Transverse colon (tissue), 4 donors: ENCODE measurements at regions not wholly inside any gene's neighbourhood (a gene's known extent, or its start where the extent isn't known, plus 50 kb on each side); places are given as distances from the start of the nearest gene placed in this dataset.
A peak's percentile ranks its signal among the peaks of the same experiment; 100 is the strongest.

Experiments
- DNase-seq: peaks from one replicate; pipeline ENCODE4 v3.0.0-alpha.2; 2019
- H3K27ac ChIP-seq, 4 donors: fragments of 200-600 bp; sonication (generic); 2 replicates each; pipeline ENCODE4 v1.5.1; 2016 to 2018; ENCODE audit warnings: inconsistent platforms in 4 of 4
- H3K27me3 ChIP-seq: fragments of 200-600 bp; sonication (generic); 2 replicates; pipeline ENCODE4 v1.5.1; 2017; ENCODE audit warnings: inconsistent platforms
- H3K36me3 ChIP-seq, 4 donors: fragments of 200-600 bp; sonication (generic); 2 replicates each; pipeline ENCODE4 v1.5.1; 2017 to 2019; ENCODE audit warnings: inconsistent platforms in 4 of 4
- H3K4me1 ChIP-seq, 4 donors: fragments of 200-600 bp; sonication (generic); 2 replicates each; pipeline ENCODE4 v1.5.1; 2017 to 2020; ENCODE audit warnings: inconsistent platforms in 4 of 4
- H3K4me3 ChIP-seq, 4 donors: fragments of 200-600 bp; sonication (generic); 1 replicate in 1 of 4; 2 replicates in 3 of 4; pipeline versions ENCODE4 v1.5.1 to v1.6.1; 2017 to 2019; ENCODE audit warnings: inconsistent platforms in 4 of 4
- H3K9me3 ChIP-seq, 2 donors: fragments of 200-600 bp; sonication (generic); 2 replicates each; pipeline ENCODE4 v1.5.1; 2017 to 2019; ENCODE audit warnings: inconsistent platforms in 2 of 2
- CTCF ChIP-seq, 5 experiments: fragments of 200-600 bp in 3 of 5; fragments of 450-650 bp in 2 of 5; sonication (generic) in 3 of 5; IDR thresholded peaks; 1 replicate in 2 of 5; 2 replicates in 3 of 5; pipeline ENCODE4 v1.5.1; 2016 to 2017; ENCODE audit warnings: antibody characterized with exemption in 5 of 5, inconsistent platforms in 3 of 5, mild to moderate bottlenecking in 2 of 5, moderate library complexity in 1 of 5
- EP300 ChIP-seq: sonication (generic); formaldehyde crosslinking; IDR thresholded peaks from one replicate; pipeline ENCODE4 v1.6.1; 2017; ENCODE audit warnings: antibody characterized with exemption, low read depth
- POLR2A ChIP-seq: fragments of 450-650 bp; IDR thresholded peaks from one replicate; pipeline ENCODE4 v1.6.1; 2016; ENCODE audit warnings: antibody characterized with exemption, mild to moderate bottlenecking, moderate library complexity
- POLR2AphosphoS5 ChIP-seq, 3 donors: sonication (generic); formaldehyde crosslinking; IDR thresholded peaks; one replicate each; pipeline ENCODE4 v1.6.1; 2016; ENCODE audit warnings: antibody characterized with exemption in 3 of 3
- WGBS, 2 donors: methylation state at CpG; one replicate each; pipeline ENCODE4 v1.1.5; 2018; ENCODE audit warnings: low coverage in 1 of 2; 5-methylcytosine and 5-hydroxymethylcytosine counted together
- in situ Hi-C, 4 donors: fragments of 200-750 bp; cut with MboI; loops; one replicate each; pipeline versions ENCODE4 v1.15.0 to v1.15.1; 2017; ENCODE audit warnings: low sequenced_read_pairs in 3 of 4, low pct_ligation_motif_present in 1 of 4, low pct_unique_long_range_greater_than_20kb in 1 of 4
- intact Hi-C: fragments of 100-400 bp; cut with DNase I; formaldehyde crosslinking; loops from one replicate; pipeline ENCODE4 v1.15.1; 2023; ENCODE audit warnings: low total_unique reads

GRCh38 chr6:146865756-146866379 lies 267.1 kb downstream of the ADGB start:
- in situ Hi-C loops = loop anchor here in 2 of 4 donors (25.0 kb wide), 1 partner anchor 421 kb away; no protein-coding TSS in a partner anchor
- Histone ChIP-seq H3K4me3 (no peak overlapping the region), H3K4me1 (no peaks in the 10 kb centered on the region), H3K36me3 (no peaks in the 10 kb centered on the region), H3K27me3 (no peaks in the 10 kb centered on the region), H3K9me3 (no peaks in the 10 kb centered on the region), H3K27ac (no peak overlapping the region)
- intact Hi-C loops = no loop called here
- DNase-seq = no peak
- TF ChIP-seq POLR2AphosphoS5 (IDR thresholded peaks at IDR 0.05) (no peak), POLR2A (no peak), EP300 (no peak), CTCF (IDR thresholded peaks at IDR 0.05) (no peak)
- 66 to 72% methylated on average over 5 of the region's 5 CpGs for WGBS, 2 donors

GRCh38 chr6:146866731-146867414 lies 268.1 kb downstream of the ADGB start:
- TF ChIP-seq POLR2A (no peak), CTCF (IDR thresholded peaks at IDR 0.05) (no peak), EP300 (no peak), POLR2AphosphoS5 (IDR thresholded peaks at IDR 0.05) (no peak)
- intact Hi-C loops = no loop called here
- WGBS, 2 donors = 93 to 94% methylated on average over 4 of the region's 4 CpGs

GRCh38 chr6:146868671-146869209 lies 270.0 kb downstream of the ADGB start:
- H3K36me3 ChIP-seq = no peaks in the 10 kb centered on the region
- peaks cover 0 to 7% (median 0%) of the 10 kb centered on the region in 4 donors for H3K4me1 ChIP-seq
- WGBS, 2 donors = 59 to 61% methylated on average over 4 of the region's 4 CpGs
- intact Hi-C loops = no loop called here
- H3K27ac ChIP-seq = no peak overlapping the region
- no peak overlapping the region for H3K4me3 ChIP-seq
- H3K9me3 ChIP-seq = no peaks in the 10 kb centered on the region
- no peak for DNase-seq
- TF ChIP-seq CTCF (IDR thresholded peaks at IDR 0.05) (no peak), POLR2AphosphoS5 (IDR thresholded peaks at IDR 0.05) (peak in 1 of 3 donors; percentile 7)
- no peaks in the 10 kb centered on the region for H3K27me3 ChIP-seq
- in situ Hi-C loops = loop anchor here in 2 of 4 donors (25.0 kb wide), 1 partner anchor 419 kb away; no protein-coding TSS in a partner anchor

More at GRCh38 chr6:146866731-146867414, 268.1 kb downstream of the ADGB start:
- no peak overlapping the region for H3K27ac ChIP-seq
- in situ Hi-C loops = loop anchor here in 2 of 4 donors (25.0 kb wide), 1 partner anchor 420 kb away; no protein-coding TSS in a partner anchor
- H3K36me3 ChIP-seq = no peaks in the 10 kb centered on the region
- H3K9me3 ChIP-seq = no peaks in the 10 kb centered on the region
- no peaks in the 10 kb centered on the region for H3K27me3 ChIP-seq
- no peak overlapping the region for H3K4me3 ChIP-seq
- no peak for DNase-seq
- H3K4me1 ChIP-seq = peaks cover 0 to 2% (median 0%) of the 10 kb centered on the region in 4 donors

- peaks cover 0 to 7% (median 0%) of the 10 kb centered on the region in 4 donors for H3K4me1 ChIP-seq
- intact Hi-C loops (no loop called here), in situ Hi-C loops (loop anchor here in 2 of 4 donors (25.0 kb wide), 1 partner anchor 417 kb away; no protein-coding TSS in a partner anchor)
- H3K4me3 ChIP-seq = no peak overlapping the region
- H3K27ac ChIP-seq = no peak overlapping the region
- no peaks in the 10 kb centered on the region for H3K9me3 ChIP-seq
- TF ChIP-seq POLR2AphosphoS5 (IDR thresholded peaks at IDR 0.05) (no peak), POLR2A (no peak), CTCF (IDR thresholded peaks at IDR 0.05) (no peak)
- WGBS, 2 donors = 83% methylated on average over 3 of the region's 3 CpGs; no CpG with 5 or more reads in 1 of the 2 donors
- H3K36me3 ChIP-seq = no peaks in the 10 kb centered on the region
- no peak for DNase-seq
- no peaks in the 10 kb centered on the region for H3K27me3 ChIP-seq
Observed at GRCh38 chr6:146870760-146871159, 272.0 kb downstream of the ADGB start.
